Caco-2 (cell line): ENCODE measurements at regions not wholly inside any gene's neighbourhood (a gene's known extent, or its start where the extent isn't known, plus 50 kb on each side); places are given as distances from the start of the nearest gene placed in this dataset.
A peak's percentile ranks its signal among the peaks of the same experiment; 100 is the strongest.

Experiments used
- BruUV-seq: library from RNA; stranded (reverse); fragments of 400-500 nt; replicated peaks from 2 replicates; lab custom pipeline; 2021; lab: Mats Ljungman, UMichigan
- CTCF ChIA-PET: fragments of 300-600 bp; sonication (Branson Sonifier 250); formaldehyde crosslinking; loops from one replicate; lab custom pipeline; 2022; ENCODE audit warnings: antibody characterized with exemption; lab: Charles Lee
- POLR2A ChIA-PET: fragments of 300-600 bp; sonication (Branson Sonifier 250); formaldehyde crosslinking; loops from one replicate; lab custom pipeline; 2022; ENCODE audit warnings: antibody characterized with exemption; lab: Charles Lee
- DNase-seq, 2 experiments: peaks; one replicate each; pipeline versions ENCODE4 v3.0.0 to v3.0.0-alpha.2; 2020 to 2022
- H3K27me3 ChIP-seq: replicated peaks from 2 replicates; pipeline ENCODE4 v1.6.0; 2011; ENCODE audit warnings: low read length; ENCODE audit not compliant: control insufficient read depth, insufficient read depth
- H3K36me3 ChIP-seq: 2 replicates; pipeline ENCODE4 v1.5.1; 2011; ENCODE audit warnings: low read length; ENCODE audit not compliant: control insufficient read depth, insufficient read depth
- H3K4me1 ChIP-seq: fragments of 250-450 bp; sonication (Bioruptor Pico); 2 replicates; pipeline ENCODE4 v1.5.1; 2020; ENCODE audit warnings: mild to moderate bottlenecking
- H3K4me3 ChIP-seq: 2 replicates; pipeline ENCODE4 v1.5.1; 2011; ENCODE audit warnings: low read depth, mild to moderate bottlenecking, control low read depth, low read length
- H3K9me3 ChIP-seq: fragments of 250-450 bp; sonication (Bioruptor Pico); 2 replicates; pipeline ENCODE4 v1.5.1; 2020; ENCODE audit warnings: mild to moderate bottlenecking, moderate library complexity
- H3K27ac Mint-ChIP-seq: one replicate; pipeline ENCODE4 v1.8.0; 2022; ENCODE audit warnings: mixed read lengths; ENCODE audit not compliant: unreplicated experiment
- H3K27me3 Mint-ChIP-seq: one replicate; pipeline ENCODE4 v1.8.0; 2022; ENCODE audit warnings: mixed read lengths; ENCODE audit not compliant: insufficient read depth, unreplicated experiment
- H3K36me3 Mint-ChIP-seq: one replicate; pipeline ENCODE4 v1.8.0; 2022; ENCODE audit warnings: mild to moderate bottlenecking, mixed read lengths; ENCODE audit not compliant: insufficient read depth, unreplicated experiment
- H3K4me1 Mint-ChIP-seq: one replicate; pipeline ENCODE4 v1.8.0; 2022; ENCODE audit warnings: low read depth, mixed read lengths; ENCODE audit not compliant: unreplicated experiment
- H3K4me3 Mint-ChIP-seq: one replicate; pipeline ENCODE4 v1.8.0; 2022; ENCODE audit warnings: mild to moderate bottlenecking, moderate library complexity, mixed read lengths; ENCODE audit not compliant: unreplicated experiment
- H3K9me3 Mint-ChIP-seq: one replicate; pipeline ENCODE4 v1.8.0; 2022; ENCODE audit warnings: mixed read lengths; ENCODE audit not compliant: unreplicated experiment
- intact Hi-C: fragments of 100-400 bp; cut with micrococcal nuclease; formaldehyde crosslinking; loops from one replicate; pipeline ENCODE4 v1.10.0; 2022; ENCODE audit not compliant: unreplicated experiment
- TF ChIP-seq, protein P1 (sequence below), 2 experiments: fragments of 200-600 bp in 1 of 2; IDR thresholded peaks; 1 replicate in 1 of 2; 2 replicates in 1 of 2; pipeline versions ENCODE4 v1.5.1 to v1.8.0; 2011 to 2022; ENCODE audit warnings: antibody characterized with exemption in 1 of 2, control low read depth in 1 of 2, inconsistent platforms in 1 of 2, low read depth in 1 of 2, low read length in 1 of 2, mild to moderate bottlenecking in 1 of 2, moderate library complexity in 1 of 2; ENCODE audit not compliant: insufficient read depth in 1 of 2, severe bottlenecking in 1 of 2, unreplicated experiment in 1 of 2

GRCh38 chr6:47366335-47366890 lies 56.7 kb upstream of the TNFRSF21 start:
- ChIA-PET CTCF (no interaction called here), POLR2A (no interaction called here)
- Histone ChIP-seq H3K36me3 (no peaks in the 10 kb centered on the region), H3K4me1 (peaks cover 21% of the 10 kb centered on the region), H3K9me3 (no peaks in the 10 kb centered on the region), H3K4me3 (no peak overlapping the region), H3K27me3 (no peaks in the 10 kb centered on the region)
- intact Hi-C loops, result no loop called here
- Mint-ChIP-seq H3K4me3 (no peak overlapping the region), H3K4me1 (peaks cover 23% of the 10 kb centered on the region), H3K36me3 (peaks cover 12% of the 10 kb centered on the region), H3K27ac (no peak overlapping the region), H3K27me3 (no peaks in the 10 kb centered on the region), H3K9me3 (peaks cover 12% of the 10 kb centered on the region)
- TF ChIP-seq, protein P1, sequence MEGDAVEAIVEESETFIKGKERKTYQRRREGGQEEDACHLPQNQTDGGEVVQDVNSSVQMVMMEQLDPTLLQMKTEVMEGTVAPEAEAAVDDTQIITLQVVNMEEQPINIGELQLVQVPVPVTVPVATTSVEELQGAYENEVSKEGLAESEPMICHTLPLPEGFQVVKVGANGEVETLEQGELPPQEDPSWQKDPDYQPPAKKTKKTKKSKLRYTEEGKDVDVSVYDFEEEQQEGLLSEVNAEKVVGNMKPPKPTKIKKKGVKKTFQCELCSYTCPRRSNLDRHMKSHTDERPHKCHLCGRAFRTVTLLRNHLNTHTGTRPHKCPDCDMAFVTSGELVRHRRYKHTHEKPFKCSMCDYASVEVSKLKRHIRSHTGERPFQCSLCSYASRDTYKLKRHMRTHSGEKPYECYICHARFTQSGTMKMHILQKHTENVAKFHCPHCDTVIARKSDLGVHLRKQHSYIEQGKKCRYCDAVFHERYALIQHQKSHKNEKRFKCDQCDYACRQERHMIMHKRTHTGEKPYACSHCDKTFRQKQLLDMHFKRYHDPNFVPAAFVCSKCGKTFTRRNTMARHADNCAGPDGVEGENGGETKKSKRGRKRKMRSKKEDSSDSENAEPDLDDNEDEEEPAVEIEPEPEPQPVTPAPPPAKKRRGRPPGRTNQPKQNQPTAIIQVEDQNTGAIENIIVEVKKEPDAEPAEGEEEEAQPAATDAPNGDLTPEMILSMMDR (IDR thresholded peaks at IDR 0.05; ENCODE audit: insufficient read depth in 1 of 2, low read depth in 1 of 2, low read length in 1 of 2, severe bottlenecking in 1 of 2, unreplicated experiment in 1 of 2), result no peak
- no TSS peak for BruUV-seq
- no peak for DNase-seq

DNA sequence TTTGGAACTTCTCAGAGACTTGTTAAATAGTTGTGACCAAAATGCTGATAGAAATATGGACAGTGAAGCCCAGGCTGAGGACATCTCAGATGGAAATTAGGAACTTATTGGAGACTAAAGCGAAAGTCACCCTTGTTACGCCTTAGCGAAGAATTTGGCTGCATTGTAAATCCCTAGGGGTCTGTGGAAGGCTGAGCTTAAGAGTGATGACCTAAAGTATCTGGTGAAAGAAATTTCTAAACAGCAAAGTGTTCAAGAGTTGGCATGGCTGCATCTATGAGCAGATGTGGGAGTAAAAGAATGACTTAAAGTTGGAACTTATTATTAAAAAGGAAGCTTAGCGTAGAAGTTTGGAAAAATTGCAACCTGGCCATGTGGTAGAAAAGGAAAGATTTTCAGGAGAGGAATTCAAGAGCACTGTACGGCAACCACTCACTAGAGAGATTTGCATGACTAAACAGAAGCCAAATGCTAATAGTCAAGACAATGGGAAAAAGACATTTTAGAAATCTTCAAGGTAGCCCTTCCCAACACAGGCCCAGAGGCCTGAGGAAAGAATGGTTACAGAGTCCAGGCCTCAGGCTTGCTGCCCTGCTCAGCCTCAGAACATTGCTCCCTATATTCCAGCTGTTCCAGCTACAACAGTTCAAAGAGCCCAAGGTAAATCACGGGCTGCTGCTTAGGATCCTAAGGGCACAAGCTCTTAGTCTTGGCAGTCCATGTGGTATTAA lies 61.6 kb upstream of the TNFRSF21 start:
- TF ChIP-seq, protein P1 (IDR thresholded peaks at IDR 0.05; ENCODE audit: insufficient read depth in 1 of 2, low read depth in 1 of 2, low read length in 1 of 2, severe bottlenecking in 1 of 2, unreplicated experiment in 1 of 2), result no peak
- no peaks in the 10 kb centered on the region for H3K9me3 ChIP-seq
- no peak for DNase-seq
- CTCF ChIA-PET, result no interaction called here
- intact Hi-C loops, result no loop called here
- H3K9me3 Mint-ChIP-seq, result peaks cover 25% of the 10 kb centered on the region
- no peak overlapping the region for H3K4me3 Mint-ChIP-seq
- no TSS peak for BruUV-seq
- H3K4me1 ChIP-seq, result peaks cover 10% of the 10 kb centered on the region
- H3K27me3 ChIP-seq, result no peaks in the 10 kb centered on the region
- POLR2A ChIA-PET, result no interaction called here
- no peak overlapping the region for H3K27ac Mint-ChIP-seq
- H3K4me3 ChIP-seq, result no peak overlapping the region
- no peaks in the 10 kb centered on the region for H3K36me3 ChIP-seq
- H3K27me3 Mint-ChIP-seq, result no peaks in the 10 kb centered on the region
- H3K36me3 Mint-ChIP-seq, result peaks cover 5% of the 10 kb centered on the region
- H3K4me1 Mint-ChIP-seq, result peaks cover 23% of the 10 kb centered on the region

DNA sequence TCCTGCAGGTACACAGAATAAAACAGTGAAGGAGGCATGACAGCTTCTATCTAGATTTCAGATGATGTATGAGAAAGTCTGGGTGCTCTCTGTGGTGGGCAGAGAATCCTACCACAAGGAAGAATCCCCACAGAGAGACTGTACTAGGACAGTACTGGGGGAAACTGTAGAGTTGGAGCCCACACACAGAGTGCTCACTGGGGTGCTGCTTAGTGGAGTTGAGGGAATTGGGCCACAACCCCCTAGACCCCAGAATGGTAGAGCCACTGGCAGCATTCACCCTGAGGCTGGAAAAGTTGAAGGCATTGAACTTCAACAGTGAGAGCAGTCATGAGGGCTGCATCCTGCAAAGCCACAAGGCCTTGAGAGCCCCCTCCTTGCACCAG lies 62.2 kb upstream of the TNFRSF21 start:
- H3K27me3 ChIP-seq, result no peaks in the 10 kb centered on the region
- H3K9me3 ChIP-seq, result no peaks in the 10 kb centered on the region
- Mint-ChIP-seq H3K9me3 (peaks cover 25% of the 10 kb centered on the region), H3K4me3 (no peak overlapping the region), H3K4me1 (peaks cover 23% of the 10 kb centered on the region), H3K36me3 (no peaks in the 10 kb centered on the region), H3K27ac (peak overlapping the region; percentile 53), H3K27me3 (no peaks in the 10 kb centered on the region)
- no TSS peak for BruUV-seq
- CTCF ChIA-PET, result no interaction called here
- POLR2A ChIA-PET, result no interaction called here
- peaks cover 10% of the 10 kb centered on the region for H3K4me1 ChIP-seq
- no peak overlapping the region for H3K4me3 ChIP-seq
- TF ChIP-seq, protein P1 (IDR thresholded peaks at IDR 0.05; ENCODE audit: insufficient read depth in 1 of 2, low read depth in 1 of 2, low read length in 1 of 2, severe bottlenecking in 1 of 2, unreplicated experiment in 1 of 2), result no peak
- no peaks in the 10 kb centered on the region for H3K36me3 ChIP-seq
- intact Hi-C loops, result no loop called here
- no peak for DNase-seq
